Smooth muscle cell (in vitro differentiated cells): ENCODE measurements at regions not wholly inside any gene's neighbourhood (a gene's known extent, or its start where the extent isn't known, plus 50 kb on each side); places are given as distances from the start of the nearest gene placed in this dataset.

Experiments
- DNase-seq: peaks from one replicate; lab custom pipeline; 2025; ENCODE audit not compliant: unreplicated experiment; lab: John Stamatoyannopoulos, UW
- H2AFZ ChIP-seq: fragments of 200-600 bp; sonication (generic); 2 replicates; pipeline ENCODE4 v1.6.0; 2016; ENCODE audit warnings: antibody characterized with exemption, low read depth, mild to moderate bottlenecking
- H3F3A ChIP-seq: fragments of 200-600 bp; sonication (generic); 2 replicates; pipeline ENCODE4 v1.6.0; 2017; ENCODE audit warnings: antibody characterized with exemption, low read depth
- H3K27ac ChIP-seq: fragments of 200-600 bp; sonication (generic); 2 replicates; pipeline ENCODE4 v1.5.1; 2016; ENCODE audit warnings: low read depth, mild to moderate bottlenecking
- H3K27me3 ChIP-seq: fragments of 200-600 bp; sonication (generic); 2 replicates; pipeline ENCODE4 v1.6.1; 2016; ENCODE audit warnings: low read depth, mild to moderate bottlenecking
- H3K36me3 ChIP-seq: fragments of 200-600 bp; sonication (generic); 2 replicates; pipeline ENCODE4 v1.5.1; 2016; ENCODE audit warnings: low read depth
- H3K4me1 ChIP-seq: fragments of 200-600 bp; sonication (generic); 2 replicates; pipeline ENCODE4 v1.5.1; 2016; ENCODE audit warnings: low read depth
- H3K4me2 ChIP-seq: fragments of 200-600 bp; sonication (generic); 2 replicates; pipeline ENCODE4 v1.6.0; 2016; ENCODE audit warnings: mild to moderate bottlenecking
- H3K4me3 ChIP-seq: fragments of 200-600 bp; sonication (generic); 2 replicates; pipeline ENCODE4 v1.5.1; 2016; ENCODE audit warnings: mild to moderate bottlenecking
- H3K79me2 ChIP-seq: fragments of 200-600 bp; sonication (generic); 2 replicates; pipeline ENCODE4 v1.6.0; 2016; ENCODE audit warnings: low read depth, mild to moderate bottlenecking
- H3K9ac ChIP-seq: fragments of 200-600 bp; sonication (generic); 2 replicates; pipeline ENCODE4 v1.6.0; 2016; ENCODE audit warnings: low read depth
- H3K9me3 ChIP-seq: fragments of 200-600 bp; sonication (generic); replicated peaks from 2 replicates; pipeline ENCODE4 v1.5.1; 2016; ENCODE audit warnings: low read depth
- H4K20me1 ChIP-seq: fragments of 200-600 bp; sonication (generic); 2 replicates; pipeline ENCODE4 v1.6.0; 2016; ENCODE audit warnings: low read depth
- CTCF ChIP-seq: fragments of 200-600 bp; sonication (generic); IDR thresholded peaks from 2 replicates; pipeline ENCODE4 v1.5.1; 2017; ENCODE audit warnings: borderline replicate concordance, mild to moderate bottlenecking, antibody characterized with exemption; ENCODE audit not compliant: insufficient read depth, poor library complexity, severe bottlenecking
- WGBS: methylation state at CpG from one replicate; pipeline ENCODE4 v1.1.7; 2016; ENCODE audit warnings: low lambda C conversion rate; 5-methylcytosine and 5-hydroxymethylcytosine counted together

DNA sequence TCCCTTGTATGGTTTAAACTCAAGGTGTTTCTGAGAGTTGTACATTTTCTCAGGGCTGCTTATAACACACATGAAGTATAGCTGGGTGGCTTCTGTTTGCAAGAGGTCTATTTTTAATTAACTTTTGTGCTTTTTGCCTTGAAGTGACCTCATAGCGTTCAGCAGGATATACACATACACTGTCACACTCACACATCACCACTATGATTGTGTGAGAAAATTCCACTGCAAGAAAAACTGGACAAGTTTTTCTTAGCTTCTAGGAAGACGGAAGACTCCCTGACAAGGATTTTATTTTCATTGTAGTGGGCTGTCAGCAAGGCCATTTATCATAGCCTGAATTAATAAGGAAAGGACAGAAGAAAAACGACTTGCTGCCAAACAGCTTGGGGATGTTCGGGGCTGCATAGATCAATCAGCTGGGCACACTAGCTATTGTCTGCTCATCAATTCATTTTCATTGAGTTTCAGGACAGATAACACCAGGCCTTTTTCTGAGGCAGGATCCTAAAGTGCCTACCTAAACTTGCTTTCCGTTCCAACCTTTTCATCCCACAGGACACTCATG, 192.8 kb upstream of the CRBN start:
- no peak overlapping the region for H3K4me3 ChIP-seq
- H3K9me3 ChIP-seq = peaks cover 10% of the 10 kb centered on the region
- WGBS = 66% methylated on average over 5 of the region's 5 CpGs
- no peaks in the 10 kb centered on the region for H3K27me3 ChIP-seq
- no peaks in the 10 kb centered on the region for H3K4me1 ChIP-seq
- H3K36me3 ChIP-seq = no peaks in the 10 kb centered on the region
- TF ChIP-seq CTCF = no peak
- no peak overlapping the region for H3K9ac ChIP-seq
- H2AFZ ChIP-seq = no peak overlapping the region
- H4K20me1 ChIP-seq = no peaks in the 10 kb centered on the region
- H3K4me2 ChIP-seq = no peak overlapping the region
- H3K79me2 ChIP-seq = no peaks in the 10 kb centered on the region
- no peak overlapping the region for H3K27ac ChIP-seq
- no peaks in the 10 kb centered on the region for H3F3A ChIP-seq
- DNase-seq = no peak

GRCh38 chr3:3368306-3368705, 188.8 kb upstream of the CRBN start:
- Histone ChIP-seq H3K9ac (no peak overlapping the region), H3K79me2 (no peaks in the 10 kb centered on the region)
- 39% methylated on average over 4 of the region's 4 CpGs for WGBS

GRCh38 chr3:3366386-3366785, 186.9 kb upstream of the CRBN start:
- Histone ChIP-seq H3K79me2 (no peaks in the 10 kb centered on the region), H3K9me3 (no peaks in the 10 kb centered on the region), H3K36me3 (no peaks in the 10 kb centered on the region), H3K27ac (no peak overlapping the region), H3K4me2 (no peak overlapping the region), H3K9ac (no peak overlapping the region), H3K4me1 (no peaks in the 10 kb centered on the region), H3K4me3 (no peak overlapping the region), H3F3A (no peaks in the 10 kb centered on the region), H4K20me1 (no peaks in the 10 kb centered on the region), H3K27me3 (no peaks in the 10 kb centered on the region), H2AFZ (no peak overlapping the region)
- TF ChIP-seq CTCF = no peak
- no peak for DNase-seq
- WGBS = 96% methylated on average over 5 of the region's 5 CpGs

More at GRCh38 chr3:3368306-3368705, 188.8 kb upstream of the CRBN start:
- Histone ChIP-seq H3K9me3 (no peaks in the 10 kb centered on the region), H3K4me1 (no peaks in the 10 kb centered on the region), H3K27me3 (no peaks in the 10 kb centered on the region), H3K4me2 (no peak overlapping the region), H3K36me3 (no peaks in the 10 kb centered on the region), H3F3A (no peaks in the 10 kb centered on the region), H3K4me3 (no peak overlapping the region), H2AFZ (no peak overlapping the region), H4K20me1 (no peaks in the 10 kb centered on the region), H3K27ac (no peak overlapping the region)
- TF ChIP-seq CTCF = no peak
- no peak for DNase-seq

DNA sequence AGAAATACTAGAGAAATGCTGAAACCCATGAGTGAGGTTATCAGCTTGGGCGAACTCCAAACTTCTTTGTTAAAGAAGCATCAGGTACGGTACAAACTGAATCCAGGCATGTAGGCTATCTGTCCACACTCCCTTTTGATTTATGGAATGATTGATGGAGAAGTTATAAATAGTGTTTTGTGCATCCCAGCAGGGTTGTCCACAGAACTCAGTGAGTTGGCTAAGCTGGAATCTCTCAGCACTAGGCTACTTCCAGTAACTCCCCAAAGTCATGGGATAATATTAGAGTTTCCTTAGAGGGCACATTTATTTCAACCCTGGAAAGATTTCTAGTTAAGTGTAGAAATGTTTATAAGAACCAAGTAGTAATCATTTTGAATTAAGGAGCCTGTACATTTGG, 186.2 kb upstream of the CRBN start:
- Histone ChIP-seq H3K9me3 (no peaks in the 10 kb centered on the region), H3K4me1 (no peaks in the 10 kb centered on the region), H3K4me2 (no peak overlapping the region), H3F3A (no peaks in the 10 kb centered on the region), H3K79me2 (no peaks in the 10 kb centered on the region), H4K20me1 (no peaks in the 10 kb centered on the region), H3K4me3 (no peak overlapping the region), H3K36me3 (no peaks in the 10 kb centered on the region), H2AFZ (no peak overlapping the region), H3K9ac (no peak overlapping the region), H3K27ac (no peak overlapping the region), H3K27me3 (no peaks in the 10 kb centered on the region)
- no peak for DNase-seq
- WGBS = 94% methylated on average over 2 of the region's 2 CpGs
- no peak for TF ChIP-seq CTCF
